ENCODE measurements at regions not wholly inside any gene's neighbourhood (a gene's known extent, or its start where the extent isn't known, plus 50 kb on each side); places are given as distances from the start of the nearest gene placed in this dataset.

DNA sequence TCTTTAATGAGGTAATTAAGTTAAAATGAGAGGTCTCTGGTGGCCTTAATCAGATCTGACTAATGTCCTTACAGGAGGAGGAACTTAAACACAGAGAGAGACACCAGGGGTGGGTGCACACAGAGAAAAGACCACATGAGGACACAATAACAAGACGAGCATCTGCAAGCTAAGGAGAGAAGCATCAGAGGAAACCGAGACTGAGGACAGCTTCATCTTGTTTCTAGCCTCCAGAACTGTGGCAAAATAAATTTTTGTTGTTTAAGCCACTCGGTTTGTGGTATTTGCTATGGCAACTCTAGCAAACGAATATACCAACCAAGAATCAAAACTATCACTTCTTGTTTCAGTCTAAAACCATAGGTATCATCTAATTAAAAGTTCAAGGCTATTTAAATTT is 400.1 kb downstream of the PID1 start:
- H3K27me3 ChIP-seq, result no peaks in the 10 kb centered on the region
- no peaks in the 10 kb centered on the region for H3K36me3 ChIP-seq
- H3K9me3 ChIP-seq, result no peaks in the 10 kb centered on the region; the same call in 1 of the 2 replicates
- no peak for DNase-seq
- H3K4me3 ChIP-seq, result no peak overlapping the region

DNA sequence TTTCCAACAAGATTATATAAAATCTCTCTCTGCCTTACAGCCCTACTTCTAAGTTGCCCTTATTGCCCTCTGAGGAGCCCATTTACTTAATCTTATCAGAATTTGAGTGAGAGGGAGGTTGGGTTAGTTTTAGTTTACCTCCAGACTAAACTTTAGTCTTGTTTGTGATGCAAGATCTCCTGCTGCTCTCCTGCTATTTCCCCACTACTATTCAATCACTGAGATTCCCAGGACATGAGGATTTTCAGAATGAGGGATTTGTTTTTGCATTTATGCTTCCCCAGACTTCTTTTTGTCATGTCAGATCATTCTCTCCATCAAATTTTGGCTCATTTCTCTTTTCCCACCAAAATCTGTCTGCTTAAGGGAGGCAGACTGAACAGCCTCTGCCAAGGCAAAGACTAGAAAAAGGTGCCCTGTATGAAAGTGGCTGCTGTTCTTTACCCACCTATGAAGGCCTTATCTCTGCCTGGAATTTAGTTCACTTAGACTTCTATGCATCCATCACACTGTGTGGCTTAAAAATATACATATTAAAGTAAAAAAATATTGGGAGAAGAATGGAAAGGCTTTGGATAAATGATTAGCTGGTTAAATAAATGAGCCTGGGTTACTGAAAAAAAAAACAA is 401.3 kb downstream of the PID1 start:
- no peaks in the 10 kb centered on the region; the same call in 1 of the 2 replicates for H3K9me3 ChIP-seq
- no peaks in the 10 kb centered on the region for H3K27me3 ChIP-seq
- H3K36me3 ChIP-seq, result no peaks in the 10 kb centered on the region
- no peak for DNase-seq
- H3K4me3 ChIP-seq, result no peak overlapping the region

DNA sequence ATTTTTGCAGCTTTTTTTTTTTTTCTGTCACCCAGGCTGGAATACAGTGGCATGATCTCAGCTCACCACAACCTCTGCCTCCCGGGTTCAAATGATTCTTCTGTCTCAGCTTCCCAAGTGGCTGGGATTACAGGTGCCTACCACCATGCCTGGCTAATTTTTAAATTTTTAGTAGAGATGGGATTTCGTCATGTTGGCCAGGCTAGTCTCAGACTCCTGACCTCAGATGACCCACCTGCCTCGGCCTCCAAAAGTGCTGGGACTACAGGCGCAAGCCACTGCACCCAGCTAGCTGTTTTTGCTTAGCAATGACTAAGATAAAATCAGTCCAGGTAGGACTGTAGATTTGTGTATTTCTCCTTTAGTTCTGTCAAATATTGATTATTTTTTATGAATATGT is 403.7 kb downstream of the PID1 start:
- no peaks in the 10 kb centered on the region for H3K27me3 ChIP-seq
- no peak for DNase-seq
- no peak overlapping the region for H3K4me3 ChIP-seq
- H3K9me3 ChIP-seq, result no peaks in the 10 kb centered on the region; the same call in 1 of the 2 replicates
- no peaks in the 10 kb centered on the region for H3K36me3 ChIP-seq

DNA sequence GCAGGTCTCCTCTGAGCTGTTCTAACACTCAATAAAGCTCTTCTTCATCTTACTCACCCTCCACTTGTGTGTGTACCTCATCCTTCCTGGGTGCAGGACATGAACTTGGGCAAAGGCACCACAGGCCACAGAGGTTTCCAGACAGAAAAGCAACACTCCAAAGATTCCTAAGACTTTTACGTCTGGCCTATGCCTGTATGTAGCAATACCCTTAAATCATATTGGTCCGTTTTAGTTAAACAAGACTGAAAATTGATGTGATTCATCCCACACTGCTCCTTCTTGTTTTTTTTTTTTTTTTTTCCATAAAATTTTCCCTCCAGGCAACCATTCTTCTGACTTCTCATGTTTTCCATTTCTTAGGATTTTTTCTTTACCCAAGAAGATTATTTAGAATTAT is 404.3 kb downstream of the PID1 start:
- no peak for DNase-seq
- H3K4me3 ChIP-seq, result no peak overlapping the region
- H3K9me3 ChIP-seq, result no peaks in the 10 kb centered on the region; the same call in 1 of the 2 replicates
- H3K36me3 ChIP-seq, result no peaks in the 10 kb centered on the region
- H3K27me3 ChIP-seq, result no peaks in the 10 kb centered on the region

DNA sequence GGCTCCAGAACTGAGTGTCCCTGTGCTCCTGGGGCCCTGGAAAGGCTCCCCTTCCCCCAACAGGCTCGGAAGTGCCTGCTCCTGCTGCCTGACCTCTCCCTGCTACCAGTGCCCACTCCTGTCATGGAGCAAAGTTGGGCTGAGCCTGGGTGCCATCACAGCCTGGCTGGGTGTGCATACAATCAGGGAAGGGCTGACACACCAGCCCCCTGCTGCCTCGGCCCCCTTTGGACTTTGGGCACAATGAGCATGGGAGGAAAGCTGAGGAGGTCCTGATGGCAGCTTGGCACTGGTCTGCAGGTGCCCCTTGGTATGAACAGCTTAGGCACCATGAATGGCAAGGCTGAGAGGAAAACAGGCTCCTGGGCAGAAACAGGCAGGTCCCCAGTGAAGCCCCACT is 405.0 kb downstream of the PID1 start:
- H3K27me3 ChIP-seq, result no peaks in the 10 kb centered on the region
- DNase-seq, result no peak
- H3K4me3 ChIP-seq, result no peak overlapping the region
- H3K9me3 ChIP-seq, result no peaks in the 10 kb centered on the region
- no peaks in the 10 kb centered on the region for H3K36me3 ChIP-seq

DNA sequence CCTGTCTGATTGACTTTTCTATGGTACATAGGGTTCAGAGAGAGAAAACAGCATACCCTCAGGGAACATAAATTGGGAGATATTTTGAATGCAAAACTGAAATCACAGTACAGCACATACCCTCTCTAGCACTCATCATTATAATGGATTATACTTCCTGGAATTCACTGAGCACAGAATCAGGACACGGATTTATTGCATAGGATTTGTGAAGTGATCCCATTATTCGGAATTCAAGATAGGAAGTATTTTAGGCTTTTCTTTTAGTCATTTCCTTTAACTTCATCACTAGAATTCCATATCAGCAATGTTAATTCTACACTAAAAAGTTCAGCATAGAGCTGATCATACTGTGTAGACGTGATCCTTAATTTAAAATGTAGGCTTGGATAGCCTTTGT is 407.0 kb downstream of the PID1 start:
- no peaks in the 10 kb centered on the region for H3K9me3 ChIP-seq
- DNase-seq, result no peak
- no peaks in the 10 kb centered on the region for H3K36me3 ChIP-seq
- H3K4me3 ChIP-seq, result no peak overlapping the region
- no peaks in the 10 kb centered on the region for H3K27me3 ChIP-seq

DNA sequence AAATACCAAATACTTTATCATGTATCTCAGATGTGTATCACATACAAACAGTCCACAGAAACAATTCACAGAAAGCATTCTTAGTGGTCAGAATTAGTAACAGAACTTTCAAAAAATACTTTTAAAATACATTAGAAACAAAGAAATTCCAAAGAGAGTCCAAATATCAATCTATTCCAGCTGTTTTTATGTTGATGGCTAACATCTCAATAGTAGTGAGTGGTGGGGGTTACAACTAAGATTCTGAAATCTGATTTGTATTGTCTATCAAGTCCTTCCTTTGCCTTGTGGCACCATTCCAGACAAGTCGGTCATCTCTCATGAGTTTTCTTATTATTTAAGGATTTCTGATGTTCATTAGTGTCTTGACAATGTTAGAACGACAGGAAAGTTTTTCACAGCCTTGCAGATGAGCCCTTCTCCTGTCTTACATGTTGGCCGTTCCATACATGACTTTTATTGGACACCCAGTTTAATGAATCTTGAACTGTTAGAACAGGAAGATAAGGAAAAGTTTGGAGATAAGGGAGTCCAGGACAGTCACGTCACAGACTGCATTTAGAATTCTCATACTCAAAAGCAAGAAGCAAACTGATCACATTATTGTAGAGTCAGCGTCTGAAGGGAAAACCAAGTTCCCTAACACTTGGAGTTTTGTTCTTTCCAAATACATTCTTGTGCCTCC is 410.3 kb downstream of the PID1 start:
- DNase-seq, result no peak
- H3K36me3 ChIP-seq, result no peaks in the 10 kb centered on the region
- H3K27me3 ChIP-seq, result no peaks in the 10 kb centered on the region
- H3K9me3 ChIP-seq, result no peaks in the 10 kb centered on the region
- H3K4me3 ChIP-seq, result no peak overlapping the region

DNA sequence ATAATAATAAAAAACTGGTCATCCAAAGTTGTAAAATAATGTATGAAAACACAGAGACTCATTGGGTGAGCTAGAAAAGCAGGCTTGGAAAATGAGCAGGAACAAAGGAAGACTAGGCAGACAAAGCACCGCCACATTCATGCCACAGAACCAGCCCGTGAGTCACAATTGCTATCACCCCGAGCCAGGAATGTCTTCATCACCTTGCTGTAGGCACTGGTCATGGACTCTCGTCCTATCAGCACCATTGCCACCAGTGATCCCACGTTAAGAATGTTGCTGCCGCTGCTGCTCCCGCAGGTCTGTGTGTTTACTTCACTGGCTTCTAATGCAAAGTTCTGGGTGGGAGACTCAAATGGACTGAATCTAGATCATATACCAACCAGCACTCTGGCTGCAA is 417.9 kb downstream of the PID1 start:
- Histone ChIP-seq H3K36me3 (no peaks in the 10 kb centered on the region), H3K9me3 (no peaks in the 10 kb centered on the region), H3K27me3 (no peaks in the 10 kb centered on the region), H3K4me3 (no peak overlapping the region)
- DNase-seq, result no peak

DNA sequence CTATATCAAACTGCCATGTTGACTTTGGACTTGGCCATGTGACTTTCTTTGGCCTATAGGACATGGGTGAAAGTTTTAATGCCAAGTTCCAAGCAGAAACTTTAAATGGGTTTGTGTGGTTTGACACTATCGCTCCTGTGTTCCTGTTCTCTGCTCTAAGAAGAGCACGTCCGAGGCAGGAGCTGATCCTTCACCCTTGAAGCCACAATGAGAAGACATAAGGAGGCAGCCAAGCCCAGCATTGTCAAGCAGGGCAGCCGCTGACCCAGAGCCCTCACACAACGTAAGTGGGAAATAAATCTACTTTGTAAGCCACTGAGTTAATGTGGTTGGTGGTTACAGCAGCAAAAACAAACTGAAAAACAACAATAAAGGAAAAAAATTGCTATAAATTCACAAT is 422.4 kb downstream of the PID1 start:
- no peaks in the 10 kb centered on the region for H3K27me3 ChIP-seq
- DNase-seq, result no peak
- H3K9me3 ChIP-seq, result no peaks in the 10 kb centered on the region
- H3K4me3 ChIP-seq, result no peak overlapping the region
- H3K36me3 ChIP-seq, result no peaks in the 10 kb centered on the region

DNA sequence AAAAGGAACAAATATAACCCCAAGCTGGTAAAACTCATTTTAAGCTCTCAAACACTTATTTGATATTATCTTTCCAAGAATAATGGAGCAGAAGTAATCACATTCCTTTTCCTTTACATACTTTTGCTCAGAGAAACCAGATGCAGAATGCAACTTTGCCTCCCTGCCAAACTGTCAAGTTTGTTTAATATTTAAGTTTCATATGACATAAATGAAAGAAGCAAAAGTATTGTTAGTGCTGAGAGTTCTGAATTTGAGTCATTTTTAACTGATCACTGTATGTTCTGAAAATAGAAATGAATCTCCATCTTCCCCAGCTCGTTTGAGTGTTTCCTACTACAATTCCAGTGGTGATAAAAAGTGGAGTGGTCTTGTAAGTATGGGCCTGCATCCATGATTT is 423.4 kb downstream of the PID1 start:
- DNase-seq, result peak; percentile 60
- Histone ChIP-seq H3K36me3 (no peaks in the 10 kb centered on the region), H3K9me3 (no peaks in the 10 kb centered on the region), H3K4me3 (no peak overlapping the region), H3K27me3 (no peaks in the 10 kb centered on the region)

DNA sequence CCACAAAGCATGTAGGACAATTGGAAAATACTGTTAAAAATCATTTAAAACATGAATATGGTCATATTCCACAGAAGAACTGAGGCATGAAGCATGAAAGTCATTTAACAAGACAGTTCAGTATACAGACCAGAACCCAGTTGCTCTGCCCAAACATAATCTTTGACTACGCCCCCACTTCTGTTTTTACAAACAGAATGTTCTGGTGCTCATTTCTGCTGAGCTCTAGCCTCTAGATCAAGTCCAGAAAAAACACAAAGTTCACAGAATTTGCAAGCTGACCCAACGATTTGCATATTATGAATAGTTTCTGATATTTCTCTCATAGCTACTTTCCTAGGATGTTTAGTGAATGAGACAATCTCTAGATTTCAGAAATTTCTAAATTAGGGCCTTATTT is 424.9 kb downstream of the PID1 start:
- Histone ChIP-seq H3K9me3 (no peaks in the 10 kb centered on the region), H3K27me3 (no peaks in the 10 kb centered on the region), H3K36me3 (no peaks in the 10 kb centered on the region), H3K4me3 (no peak overlapping the region)
- DNase-seq, result no peak

DNA sequence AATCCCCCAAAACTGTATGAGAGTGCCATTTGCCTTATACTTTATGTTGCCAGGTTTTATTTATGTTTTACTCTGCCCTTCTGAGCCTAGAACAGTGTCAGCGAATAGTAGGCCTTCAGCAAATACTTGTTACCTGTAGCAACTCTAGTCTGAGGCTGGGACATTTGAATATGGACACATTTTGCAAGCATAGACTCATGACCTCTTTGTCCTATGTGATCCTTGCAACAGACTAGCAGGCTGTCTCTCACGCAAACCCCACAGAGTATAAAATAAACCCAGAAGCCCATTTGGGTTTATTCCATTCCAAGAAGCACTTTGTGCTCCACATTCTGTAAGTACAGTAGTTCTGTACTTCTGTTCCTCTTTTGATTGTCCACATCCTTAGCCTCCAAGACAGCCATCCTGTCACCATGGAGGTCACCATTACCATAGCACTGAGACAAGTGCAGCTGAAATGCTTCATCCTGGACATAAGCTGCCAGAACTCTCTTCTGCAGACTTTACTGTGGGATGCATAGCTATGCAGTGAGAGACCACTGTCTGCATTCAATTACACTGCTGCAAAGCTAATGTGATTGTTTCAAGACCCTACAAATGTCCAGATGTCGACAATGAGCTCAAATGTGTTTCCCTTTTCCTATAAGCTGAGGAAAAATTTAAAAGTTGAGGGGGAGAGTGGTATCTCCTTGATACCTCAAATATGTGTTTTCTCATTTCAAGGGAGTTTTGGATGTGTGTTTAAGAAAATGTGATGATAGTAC is 425.7 kb downstream of the PID1 start:
- no peaks in the 10 kb centered on the region for H3K27me3 ChIP-seq
- DNase-seq, result no peak
- H3K36me3 ChIP-seq, result no peaks in the 10 kb centered on the region
- no peaks in the 10 kb centered on the region for H3K9me3 ChIP-seq
- H3K4me3 ChIP-seq, result no peak overlapping the region

DNA sequence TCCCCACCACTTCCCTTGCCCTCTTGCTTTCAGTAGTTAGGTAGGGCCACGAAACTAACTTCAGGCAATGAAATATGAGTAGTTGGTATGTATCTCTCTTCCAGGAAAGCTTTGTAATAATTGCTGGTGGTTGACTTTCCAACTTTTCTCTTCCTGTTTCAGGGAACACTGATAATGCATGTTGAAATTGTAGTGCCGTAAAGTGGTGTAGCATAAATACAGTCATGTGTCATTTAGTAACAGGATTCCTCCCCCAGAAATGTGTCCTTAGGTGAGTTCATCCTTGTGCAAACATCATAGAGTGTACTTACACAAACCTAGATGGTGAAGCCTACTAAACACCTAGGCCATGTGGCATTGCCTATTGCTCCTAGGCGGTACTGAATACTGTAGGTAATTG is 429.2 kb downstream of the PID1 start:
- DNase-seq, result no peak
- Histone ChIP-seq H3K9me3 (no peaks in the 10 kb centered on the region; the same call in 1 of the 2 replicates), H3K4me3 (no peak overlapping the region), H3K36me3 (no peaks in the 10 kb centered on the region), H3K27me3 (no peaks in the 10 kb centered on the region)

DNA sequence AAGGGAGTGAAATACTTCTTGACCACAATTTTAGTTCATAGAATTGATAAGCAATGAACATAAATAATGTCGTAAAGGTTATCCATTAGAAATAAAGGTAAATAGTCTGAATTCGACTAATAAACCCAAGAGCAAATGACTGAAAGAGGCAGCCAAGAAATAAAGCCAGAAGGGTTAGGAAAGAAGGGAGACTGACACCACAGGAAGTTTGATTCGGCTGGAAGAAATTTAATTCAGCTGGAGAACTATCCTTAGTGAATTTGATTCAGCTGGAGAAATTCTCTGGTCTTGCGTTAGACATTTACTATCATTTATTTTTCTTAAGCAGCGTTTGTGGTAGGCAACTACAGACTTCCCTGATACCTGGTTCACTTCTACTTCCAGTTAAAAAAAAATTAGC is 429.6 kb downstream of the PID1 start:
- no peaks in the 10 kb centered on the region for H3K36me3 ChIP-seq
- no peak for DNase-seq
- no peak overlapping the region for H3K4me3 ChIP-seq
- H3K9me3 ChIP-seq, result no peaks in the 10 kb centered on the region; the same call in 1 of the 2 replicates
- H3K27me3 ChIP-seq, result no peaks in the 10 kb centered on the region

DNA sequence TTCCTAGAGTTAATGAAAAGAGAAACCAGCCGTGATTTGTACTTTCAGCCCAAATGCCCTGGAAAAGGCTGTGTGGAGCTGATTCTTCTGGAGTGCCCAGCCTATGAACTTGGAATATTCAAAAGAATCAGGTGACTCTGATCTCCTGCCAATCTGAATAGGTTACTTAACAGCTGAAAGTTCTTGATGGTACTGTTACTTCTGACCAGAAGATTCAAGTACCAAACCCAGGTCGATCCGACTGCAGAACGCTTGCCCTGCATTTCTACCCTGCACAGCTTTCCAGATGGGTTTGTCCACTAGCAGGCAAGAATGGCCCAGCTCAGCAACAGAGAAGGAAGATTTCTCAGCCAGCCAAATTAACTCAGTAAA is 430.4 kb downstream of the PID1 start:
- no peaks in the 10 kb centered on the region for H3K36me3 ChIP-seq
- no peaks in the 10 kb centered on the region; the same call in 1 of the 2 replicates for H3K9me3 ChIP-seq
- no peaks in the 10 kb centered on the region for H3K27me3 ChIP-seq
- DNase-seq, result no peak
- H3K4me3 ChIP-seq, result no peak overlapping the region

DNA sequence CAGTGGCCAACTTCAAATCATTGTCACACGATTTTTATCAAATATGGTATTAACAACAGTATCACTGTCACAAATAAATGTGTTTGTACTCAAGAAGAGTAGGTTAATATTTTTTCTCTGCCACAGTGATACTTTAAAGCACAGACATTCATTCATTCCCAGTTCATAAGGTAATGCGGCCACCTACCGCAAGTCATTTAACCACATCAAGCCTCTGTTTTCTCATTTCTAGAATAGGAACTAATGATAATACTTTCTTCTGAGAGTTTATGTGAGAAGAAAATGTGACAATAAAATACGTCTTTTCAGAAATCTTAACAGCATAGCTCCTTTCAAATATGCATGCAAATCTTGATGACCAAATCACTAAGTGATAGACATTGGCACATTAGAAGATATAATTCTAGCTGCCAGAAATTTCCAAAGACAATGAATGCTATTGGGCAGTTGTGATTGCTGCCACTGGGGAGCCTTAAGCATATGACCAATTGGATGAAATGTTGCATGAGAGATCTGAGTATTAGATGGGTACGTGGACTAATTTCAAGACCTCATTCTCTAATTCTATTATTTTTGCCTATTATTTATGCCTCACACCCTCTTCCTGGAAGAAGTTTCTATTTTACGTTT is 430.9 kb downstream of the PID1 start:
- DNase-seq, result no peak
- Histone ChIP-seq H3K36me3 (no peaks in the 10 kb centered on the region), H3K4me3 (no peak overlapping the region), H3K9me3 (no peaks in the 10 kb centered on the region; the same call in 1 of the 2 replicates), H3K27me3 (no peaks in the 10 kb centered on the region)

DNA sequence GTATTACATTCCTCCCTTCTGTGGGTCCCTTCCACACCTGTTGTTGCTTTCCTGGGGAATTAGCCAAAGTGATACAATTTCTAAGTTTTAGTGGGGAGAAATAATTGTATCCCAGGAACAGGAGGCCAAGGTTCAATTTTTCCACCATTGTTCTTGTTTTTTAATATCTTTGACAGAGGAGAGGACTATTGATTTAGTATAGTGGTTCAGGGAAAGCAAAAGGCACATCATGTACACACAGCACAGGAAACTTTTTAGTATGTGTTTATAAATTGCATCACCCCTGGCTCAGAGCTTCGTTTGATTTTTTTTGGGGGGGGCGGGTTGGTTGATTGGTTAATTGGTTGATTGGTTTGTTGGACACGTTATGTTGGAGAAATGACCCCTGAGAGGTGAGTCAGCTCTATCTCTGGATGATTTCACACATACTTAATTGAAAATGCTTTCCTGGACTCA is 431.6 kb downstream of the PID1 start:
- no peak for DNase-seq
- Histone ChIP-seq H3K9me3 (no peaks in the 10 kb centered on the region; the same call in 1 of the 2 replicates), H3K27me3 (no peaks in the 10 kb centered on the region), H3K4me3 (no peak overlapping the region), H3K36me3 (no peaks in the 10 kb centered on the region)
